ENCODE measurements at regions not wholly inside any gene's neighbourhood (a gene's known extent, or its start where the extent isn't known, plus 50 kb on each side); places are given as distances from the start of the nearest gene placed in this dataset.

GRCh38 chrX:65900850-65901844 is 138.7 kb downstream of the VSIG4 start:
- TF ChIP-seq EZH2 (IDR thresholded peaks at IDR 0.05; ENCODE audit: insufficient read depth, poor library complexity, severe bottlenecking) (no peak), EZH2phosphoT487 (IDR thresholded peaks at IDR 0.05; ENCODE audit: insufficient read depth, low read depth) (no peak)
